GOT3 (cell line): ENCODE measurements at regions not wholly inside any gene's neighbourhood (a gene's known extent, or its start where the extent isn't known, plus 50 kb on each side); places are given as distances from the start of the nearest gene placed in this dataset.

Experiments
- DNase-seq: peaks from one replicate; lab custom pipeline; 2025; ENCODE audit warnings: mixed read lengths; lab: John Stamatoyannopoulos, UW

DNA sequence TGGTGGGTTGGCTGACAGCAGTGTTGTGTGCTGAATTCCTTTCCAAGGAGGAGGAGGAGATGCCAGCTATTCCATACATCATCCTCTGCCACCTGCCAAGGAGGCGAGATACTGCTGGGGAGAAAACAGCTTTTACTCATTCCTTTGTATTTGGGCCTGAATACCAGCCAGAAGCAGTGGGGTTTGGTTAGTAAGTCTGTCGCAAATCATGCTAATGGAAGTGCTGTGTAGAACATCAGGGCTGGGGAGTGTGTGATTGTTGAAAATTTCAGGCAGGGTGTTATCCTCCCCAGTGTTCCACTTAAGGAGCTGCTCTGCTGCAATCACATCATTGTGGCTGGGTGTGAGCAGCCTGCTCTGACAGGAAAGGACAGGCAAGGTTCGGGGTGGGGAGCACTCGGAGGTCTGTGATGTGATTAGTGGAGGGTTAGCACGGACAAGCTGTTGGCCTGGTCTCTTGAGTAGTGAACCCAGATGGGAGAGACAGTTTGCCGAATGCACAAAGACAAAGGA lies 128.2 kb upstream of the DLX2 start:
- no peak for DNase-seq

DNA sequence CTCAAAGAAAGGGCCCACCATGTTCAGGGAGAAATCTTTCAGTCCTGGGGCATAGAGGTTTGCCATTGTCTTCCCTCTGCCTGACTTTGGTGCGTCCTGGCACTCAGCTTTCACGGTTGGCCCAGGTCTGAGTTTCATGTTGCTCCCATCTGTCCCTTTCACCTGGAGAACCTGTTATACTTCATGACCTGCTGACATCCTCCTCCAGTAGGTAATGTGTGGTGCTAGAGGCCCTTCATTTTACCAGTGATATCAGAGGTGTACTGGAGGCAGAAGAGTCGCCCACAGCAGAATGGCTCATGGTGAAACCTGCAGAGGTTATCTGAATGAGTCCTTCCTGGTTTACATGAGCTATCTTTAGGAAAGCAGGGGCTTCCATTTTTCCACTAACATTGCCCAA lies 128.8 kb upstream of the DLX2 start:
- DNase-seq, result no peak

- no peak for DNase-seq
Measured at GRCh38 chr2:172232708-172233396, 130.2 kb upstream of the DLX2 start.

DNA sequence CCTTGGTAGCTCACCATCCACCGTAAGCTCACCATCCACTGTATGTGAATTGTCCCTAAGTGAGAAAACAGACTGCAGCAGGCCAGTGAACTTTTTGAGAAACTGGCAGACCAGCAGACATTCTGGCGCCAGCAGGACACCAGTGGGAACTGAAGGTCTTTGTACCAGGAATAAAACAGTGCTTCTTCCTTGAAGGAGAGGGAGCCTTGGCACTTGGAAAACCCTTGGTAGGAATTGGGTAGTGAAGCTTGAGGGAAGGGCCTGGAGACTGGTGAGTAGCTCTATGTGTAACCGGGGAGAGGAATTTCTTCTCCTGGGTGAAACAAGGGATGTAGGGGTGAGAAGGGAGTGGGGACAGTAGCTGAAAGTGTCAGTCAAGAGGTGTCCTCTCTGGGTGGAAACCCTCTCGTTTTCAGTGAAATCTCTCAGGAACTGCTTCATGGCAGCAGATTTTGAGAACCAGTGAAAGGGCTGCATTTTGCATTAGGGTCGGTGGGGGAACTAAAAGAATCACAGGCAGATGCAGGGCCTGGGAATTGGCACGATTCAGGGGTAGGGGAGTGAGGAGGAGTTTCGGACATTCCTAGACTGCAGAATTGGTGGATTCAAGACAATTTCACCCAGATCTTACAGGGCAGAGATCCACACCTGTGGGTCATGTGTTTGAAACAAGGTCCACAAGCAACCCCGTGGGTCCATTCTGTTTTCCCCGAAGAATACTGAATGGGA lies 131.5 kb upstream of the DLX2 start:
- DNase-seq, result no peak

- no peak for DNase-seq
Measured at GRCh38 chr2:172234716-172235691, 132.3 kb upstream of the DLX2 start.

DNA sequence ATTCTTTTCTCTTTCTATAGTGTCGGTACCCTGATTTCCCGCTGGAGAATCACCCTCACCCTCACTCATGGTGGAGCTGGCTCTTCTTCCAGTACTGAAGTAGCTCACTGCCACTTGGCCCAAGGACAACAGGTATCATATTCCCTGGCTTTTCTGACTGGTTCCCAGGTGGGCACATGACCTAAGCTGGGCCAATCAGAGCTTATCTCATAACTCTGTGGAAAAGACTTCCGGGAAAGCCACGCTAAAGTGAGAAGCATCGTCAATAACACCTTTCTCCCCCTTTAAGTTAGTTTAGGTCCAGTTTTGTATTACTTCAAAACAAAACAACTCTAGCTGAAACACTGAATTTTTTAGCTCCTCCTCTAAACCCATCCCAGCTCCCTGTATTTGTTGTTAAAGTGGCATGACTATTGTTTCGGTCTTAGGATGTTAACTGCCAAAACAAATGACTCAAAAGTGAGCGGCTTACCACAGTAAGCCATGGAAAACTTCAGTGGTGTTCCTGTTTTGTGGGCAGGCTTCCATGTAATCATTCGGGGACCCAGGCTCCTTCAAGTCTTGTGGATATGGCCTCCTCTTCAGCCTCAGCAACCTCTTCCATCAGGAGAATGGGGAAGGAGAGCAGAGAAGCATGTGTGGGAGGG lies 137.4 kb upstream of the DLX2 start:
- DNase-seq, result no peak

GRCh38 chr2:172241222-172241621 lies 138.5 kb upstream of the DLX2 start:
- DNase-seq, result no peak

- no peak for DNase-seq
Measured at GRCh38 chr2:172242471-172242870, 139.8 kb upstream of the DLX2 start.

DNA sequence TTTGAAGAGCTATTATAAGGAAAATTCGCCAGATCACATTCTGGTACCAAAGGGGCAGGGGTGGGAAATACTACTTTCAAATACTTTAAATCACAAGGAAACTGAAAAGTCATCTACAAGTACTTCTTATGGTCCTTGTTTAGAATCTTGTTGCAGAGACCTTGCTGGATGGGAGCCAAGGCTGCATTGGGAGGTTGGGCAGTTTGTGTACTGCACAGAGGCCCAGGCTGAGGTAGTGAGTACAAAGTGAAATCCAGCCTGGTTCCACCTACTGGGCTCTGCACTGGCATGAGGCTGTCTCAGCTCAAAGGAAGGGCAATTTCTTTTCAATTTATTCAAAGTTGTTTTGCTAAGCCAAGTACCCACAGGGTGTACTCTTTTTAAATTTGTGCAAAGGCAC lies 140.3 kb upstream of the DLX2 start:
- no peak for DNase-seq

GRCh38 chr2:172244419-172245130 lies 141.9 kb upstream of the DLX2 start:
- DNase-seq, result no peak

- DNase-seq, result no peak
Measured at GRCh38 chr2:172246649-172247048, 143.9 kb upstream of the DLX2 start.

GRCh38 chr2:172247203-172247602 lies 144.5 kb upstream of the DLX2 start:
- DNase-seq, result no peak

DNA sequence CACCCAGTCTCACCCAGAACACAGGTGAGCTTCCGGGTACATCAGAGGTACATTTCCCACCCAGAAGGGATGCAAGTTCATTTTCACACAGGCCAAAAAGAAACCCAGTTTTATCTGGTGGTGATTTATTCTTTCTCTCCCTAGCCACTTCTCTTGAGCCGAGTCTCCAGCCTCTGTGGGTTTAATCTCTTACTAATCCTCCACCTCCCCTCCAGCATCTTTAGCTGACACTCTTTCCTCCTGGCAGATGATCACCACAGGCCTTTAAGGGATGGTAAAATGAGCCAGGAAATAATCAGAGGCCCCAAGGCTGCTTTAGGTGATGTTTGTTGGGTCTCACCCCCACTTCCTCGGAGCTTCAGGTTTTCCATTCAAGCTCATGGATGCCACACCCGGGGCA lies 145.7 kb upstream of the DLX2 start:
- no peak for DNase-seq

GRCh38 chr2:172248785-172249187 lies 146.1 kb upstream of the DLX2 start:
- DNase-seq, result no peak

DNA sequence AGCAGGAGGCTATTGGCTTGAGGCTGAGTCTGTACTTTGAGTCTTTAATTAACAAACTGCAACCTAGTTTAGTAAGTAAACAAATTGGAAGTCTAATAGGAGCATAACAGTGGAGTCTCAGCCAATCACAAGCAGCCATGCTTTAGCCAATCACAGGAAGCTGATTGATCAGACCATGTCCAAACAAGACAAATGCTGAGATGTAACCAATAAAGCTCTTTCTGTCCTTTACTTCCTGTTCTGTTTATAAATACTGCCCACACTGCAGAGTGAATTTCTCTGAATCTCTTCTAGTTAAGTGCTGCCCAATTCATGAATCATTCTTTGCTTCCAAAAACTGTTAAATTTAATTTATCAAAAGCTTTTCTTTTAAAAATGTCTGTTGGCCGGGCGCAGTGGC lies 146.6 kb upstream of the DLX2 start:
- DNase-seq, result no peak

- no peak for DNase-seq
Measured at GRCh38 chr2:172249986-172250385, 147.3 kb upstream of the DLX2 start.

GRCh38 chr2:172251231-172251630 lies 148.5 kb upstream of the DLX2 start:
- DNase-seq, result no peak

DNA sequence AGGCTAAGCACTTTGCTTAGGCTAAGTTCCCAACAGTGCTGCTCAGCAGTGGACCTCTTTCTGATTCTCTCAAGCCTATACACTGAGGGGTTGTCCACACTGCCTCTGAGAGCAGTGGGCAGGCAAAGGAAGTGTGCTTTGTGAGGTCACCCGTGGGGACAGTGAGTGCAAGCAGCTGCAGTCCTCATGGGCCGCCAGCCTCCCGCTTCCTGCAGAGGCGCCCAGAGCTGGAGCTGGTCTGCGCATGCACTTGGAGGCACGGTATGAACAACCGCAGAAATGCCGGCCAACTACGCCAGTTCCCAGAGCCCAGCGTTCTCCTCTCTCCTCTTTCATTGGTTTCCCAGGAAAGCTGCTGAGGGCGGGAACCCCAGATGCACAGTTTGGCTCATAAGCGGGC lies 149.5 kb upstream of the DLX2 start:
- no peak for DNase-seq

DNA sequence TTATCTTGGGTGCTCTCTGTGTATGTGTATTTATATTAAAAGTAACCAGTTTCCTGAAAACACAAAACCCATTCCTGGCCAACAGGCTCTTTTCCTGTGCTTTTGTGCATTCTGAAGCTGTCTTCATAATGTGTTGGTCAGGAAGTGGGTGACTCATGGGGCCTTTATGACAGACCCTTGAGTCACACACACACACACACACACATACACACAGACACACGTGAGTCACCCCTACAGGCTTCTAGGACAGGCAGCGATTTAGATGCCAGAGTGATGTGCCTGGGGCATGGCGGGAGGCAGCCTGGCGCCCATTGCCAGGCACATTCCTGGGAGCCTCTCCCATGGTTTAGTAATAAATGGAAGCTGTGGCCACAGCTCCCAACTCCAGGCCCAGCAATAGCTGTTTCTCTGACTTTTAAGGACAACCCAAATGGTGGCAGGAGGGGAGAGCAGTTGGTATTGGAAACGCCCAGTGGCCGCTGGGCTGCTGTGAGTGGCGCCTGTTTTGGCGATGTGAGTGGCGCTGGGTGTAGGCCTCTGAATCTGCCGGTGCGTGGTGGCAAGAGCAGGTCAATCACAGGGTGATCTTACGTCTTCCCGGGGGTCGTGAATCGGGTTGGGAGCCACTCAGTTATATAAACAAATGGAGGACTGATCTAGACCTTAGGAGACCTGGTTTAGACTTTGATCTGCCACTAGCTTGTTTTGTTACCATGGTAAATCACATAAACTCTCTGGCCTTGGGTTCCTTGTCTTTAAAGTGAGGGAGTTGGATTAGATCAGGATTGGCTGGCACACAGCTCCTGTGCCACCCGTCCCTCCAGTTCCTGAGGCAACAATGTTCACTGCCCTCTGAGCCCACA lies 150.7 kb upstream of the DLX2 start:
- DNase-seq, result peak; percentile 49

- DNase-seq, result no peak
Measured at GRCh38 chr2:172256886-172257285, 154.2 kb upstream of the DLX2 start.
